Gastrocnemius medialis (tissue), 4 donors: ENCODE measurements at regions not wholly inside any gene's neighbourhood (a gene's known extent, or its start where the extent isn't known, plus 50 kb on each side); places are given as distances from the start of the nearest gene placed in this dataset.

ENCODE experiments used
- CTCF ChIP-seq, 5 experiments: fragments of 450-650 bp in 3 of 5; fragments of 200-600 bp in 2 of 5; sonication (generic) in 2 of 5; IDR thresholded peaks in 4 of 5; conservative IDR thresholded peaks in 1 of 5; 1 replicate in 4 of 5; 2 replicates in 1 of 5; pipeline ENCODE4 v1.5.1; 2016 to 2019; ENCODE audit warnings: antibody characterized with exemption in 5 of 5, mild to moderate bottlenecking in 3 of 5, moderate library complexity in 3 of 5
- POLR2A ChIP-seq, 2 donors: fragments of 450-650 bp; IDR thresholded peaks; one replicate each; pipeline ENCODE4 v1.6.1; 2017; ENCODE audit warnings: antibody characterized with exemption in 2 of 2, mild to moderate bottlenecking in 2 of 2, moderate library complexity in 2 of 2

GRCh38 chr10:113444766-113445365, 108.0 kb upstream of the HABP2 start:
- TF ChIP-seq CTCF (IDR thresholded peaks at IDR 0.05 in 4 of 5, conservative IDR thresholded peaks at IDR 0.05 in 1 of 5) (no peak), POLR2A (IDR thresholded peaks at IDR 0.05) (no peak)
